Cardiac fibroblast (primary cell): ENCODE measurements at regions not wholly inside any gene's neighbourhood (a gene's known extent, or its start where the extent isn't known, plus 50 kb on each side); places are given as distances from the start of the nearest gene placed in this dataset.

Source experiments
- DNase-seq, 2 donors: peaks; one replicate each; pipeline versions ENCODE4 v3.0.0 to v3.0.0-alpha.2; 2010; ENCODE audit warnings: low read depth in 2 of 2
- H3K4me3 ChIP-seq, 2 donors: replicated peaks in 1 of 2; 1 replicate in 1 of 2; 2 replicates in 1 of 2; pipeline ENCODE4 v1.5.1; 2011; ENCODE audit warnings: low read depth in 2 of 2, low read length in 2 of 2, mild to moderate bottlenecking in 2 of 2, moderate library complexity in 1 of 2
- CTCF ChIP-seq: IDR thresholded peaks from one replicate; pipeline ENCODE4 v1.5.1; 2011; ENCODE audit warnings: low read depth, mild to moderate bottlenecking, low read length, inconsistent platforms

- TF ChIP-seq CTCF: no peak
- DNase-seq: peak in 1 of 2 donors; percentile 29
- no peak overlapping the region for H3K4me3 ChIP-seq
Measured at GRCh38 chr9:16025627-16026026, 472.8 kb downstream of the CCDC171 start.

- no peak overlapping the region for H3K4me3 ChIP-seq
- DNase-seq: no peak
- no peak for TF ChIP-seq CTCF
Measured at GRCh38 chr9:16026886-16027285, 474.0 kb downstream of the CCDC171 start.

- DNase-seq: no peak
- TF ChIP-seq CTCF: no peak
- no peak overlapping the region for H3K4me3 ChIP-seq
Measured at GRCh38 chr9:16028548-16028947, 475.7 kb downstream of the CCDC171 start.

GRCh38 chr9:16029046-16029615 is 476.3 kb downstream of the CCDC171 start:
- peak in 1 of 2 donors; percentile 70 for DNase-seq
- no peak overlapping the region for H3K4me3 ChIP-seq
- TF ChIP-seq CTCF: no peak

GRCh38 chr9:16029796-16030363 is 477.0 kb downstream of the CCDC171 start:
- TF ChIP-seq CTCF: no peak
- no peak for DNase-seq
- no peak overlapping the region for H3K4me3 ChIP-seq

GRCh38 chr9:16030528-16031185 is 477.8 kb downstream of the CCDC171 start:
- peak; percentile 75 to 93 for DNase-seq
- no peak overlapping the region for H3K4me3 ChIP-seq
- TF ChIP-seq CTCF: no peak
